Tibial nerve (tissue), 4 donors: ENCODE measurements at regions not wholly inside any gene's neighbourhood (a gene's known extent, or its start where the extent isn't known, plus 50 kb on each side); places are given as distances from the start of the nearest gene placed in this dataset.

Source experiments
- DNase-seq, 2 donors: peaks; one replicate each; pipeline ENCODE4 v3.0.0-alpha.2; 2019; ENCODE audit warnings: low spot score in 2 of 2
- H3K27ac ChIP-seq, 4 donors: fragments of 200-600 bp; sonication (generic) in 3 of 4; one replicate each; pipeline ENCODE4 v1.5.1; 2017 to 2019; ENCODE audit warnings: mild to moderate bottlenecking in 1 of 4
- H3K27me3 ChIP-seq, 2 donors: fragments of 200-600 bp; sonication (generic) in 1 of 2; one replicate each; pipeline versions ENCODE4 v1.5.1 to v1.6.0; 2017 to 2019
- H3K36me3 ChIP-seq, 3 donors: fragments of 200-600 bp; sonication (generic); one replicate each; pipeline ENCODE4 v1.5.1; 2018 to 2019
- H3K4me1 ChIP-seq, 4 donors: fragments of 200-600 bp; sonication (generic) in 3 of 4; one replicate each; pipeline ENCODE4 v1.5.1; 2017 to 2019
- H3K4me3 ChIP-seq, 4 donors: fragments of 200-600 bp; sonication (generic) in 3 of 4; one replicate each; pipeline ENCODE4 v1.5.1; 2017 to 2019; ENCODE audit warnings: mild to moderate bottlenecking in 1 of 4, moderate library complexity in 1 of 4
- H3K9me3 ChIP-seq, 4 donors: fragments of 200-600 bp; sonication (generic) in 3 of 4; one replicate each; pipeline ENCODE4 v1.5.1; 2017 to 2019
- EP300 ChIP-seq, 2 donors: sonication (generic); formaldehyde crosslinking; IDR thresholded peaks; one replicate each; pipeline ENCODE4 v1.6.1; 2017; ENCODE audit warnings: antibody characterized with exemption in 2 of 2, mild to moderate bottlenecking in 1 of 2
- POLR2A ChIP-seq, 2 donors: fragments of 450-650 bp; IDR thresholded peaks; one replicate each; pipeline ENCODE4 v1.6.1; 2017; ENCODE audit warnings: antibody characterized with exemption in 2 of 2, mild to moderate bottlenecking in 2 of 2, moderate library complexity in 2 of 2
- WGBS, 2 donors: methylation state at CpG; one replicate each; pipeline ENCODE4 v1.1.5; 2018; 5-methylcytosine and 5-hydroxymethylcytosine counted together
- TF ChIP-seq, protein P1 (sequence below), 5 experiments: fragments of 200-600 bp in 3 of 5; fragments of 450-650 bp in 2 of 5; sonication (generic) in 3 of 5; IDR thresholded peaks; one replicate each; pipeline ENCODE4 v1.5.1; 2016 to 2019; ENCODE audit warnings: antibody characterized with exemption in 5 of 5, mild to moderate bottlenecking in 3 of 5, moderate library complexity in 2 of 5

DNA sequence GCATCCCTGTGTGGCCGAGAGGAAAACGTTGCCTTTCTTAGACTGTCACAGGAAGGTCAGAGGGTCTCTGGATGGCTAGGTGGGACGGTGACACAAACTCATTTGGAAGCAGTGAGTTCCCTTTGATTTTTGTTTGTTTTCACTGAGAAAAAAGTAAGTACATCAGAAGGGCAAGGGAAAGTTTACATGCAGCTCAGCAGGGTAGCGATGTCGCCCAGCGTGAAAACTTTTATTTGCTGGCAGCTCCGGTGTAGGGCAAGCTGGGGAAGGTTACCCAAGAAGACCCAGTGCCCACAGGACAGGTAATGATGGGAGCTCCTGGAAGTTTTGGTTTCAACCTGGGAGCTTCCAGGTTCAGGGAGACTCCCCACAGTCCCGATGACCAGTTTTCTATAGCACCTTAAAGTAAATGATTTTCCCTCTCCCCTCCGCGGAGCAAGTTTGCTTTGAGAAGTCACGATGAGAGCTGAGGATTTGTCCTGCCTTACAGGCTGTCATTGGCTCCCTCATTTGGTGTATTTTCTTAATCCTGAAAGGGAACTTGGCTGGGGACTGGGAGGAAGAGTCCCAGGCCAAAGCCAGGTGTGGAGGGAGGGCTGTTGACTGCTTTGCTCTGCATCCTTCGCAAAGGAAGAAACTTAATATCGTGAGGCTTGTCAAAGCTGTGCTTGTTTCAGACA, 64.7 kb upstream of the ESRRB start:
- Histone ChIP-seq H3K27me3 (peaks cover 0 to 13% of the 10 kb centered on the region in 2 donors), H3K9me3 (no peaks in the 10 kb centered on the region), H3K36me3 (no peaks in the 10 kb centered on the region), H3K4me1 (peaks cover 0 to 5% (median 0%) of the 10 kb centered on the region in 4 donors), H3K4me3 (no peak overlapping the region), H3K27ac (no peak overlapping the region)
- TF ChIP-seq EP300 (IDR thresholded peaks at IDR 0.05) = no peak
- TF ChIP-seq, protein P1, sequence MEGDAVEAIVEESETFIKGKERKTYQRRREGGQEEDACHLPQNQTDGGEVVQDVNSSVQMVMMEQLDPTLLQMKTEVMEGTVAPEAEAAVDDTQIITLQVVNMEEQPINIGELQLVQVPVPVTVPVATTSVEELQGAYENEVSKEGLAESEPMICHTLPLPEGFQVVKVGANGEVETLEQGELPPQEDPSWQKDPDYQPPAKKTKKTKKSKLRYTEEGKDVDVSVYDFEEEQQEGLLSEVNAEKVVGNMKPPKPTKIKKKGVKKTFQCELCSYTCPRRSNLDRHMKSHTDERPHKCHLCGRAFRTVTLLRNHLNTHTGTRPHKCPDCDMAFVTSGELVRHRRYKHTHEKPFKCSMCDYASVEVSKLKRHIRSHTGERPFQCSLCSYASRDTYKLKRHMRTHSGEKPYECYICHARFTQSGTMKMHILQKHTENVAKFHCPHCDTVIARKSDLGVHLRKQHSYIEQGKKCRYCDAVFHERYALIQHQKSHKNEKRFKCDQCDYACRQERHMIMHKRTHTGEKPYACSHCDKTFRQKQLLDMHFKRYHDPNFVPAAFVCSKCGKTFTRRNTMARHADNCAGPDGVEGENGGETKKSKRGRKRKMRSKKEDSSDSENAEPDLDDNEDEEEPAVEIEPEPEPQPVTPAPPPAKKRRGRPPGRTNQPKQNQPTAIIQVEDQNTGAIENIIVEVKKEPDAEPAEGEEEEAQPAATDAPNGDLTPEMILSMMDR (IDR thresholded peaks at IDR 0.05) = no peak
- no peak for TF ChIP-seq POLR2A (IDR thresholded peaks at IDR 0.05)
- WGBS, 2 donors = 34 to 38% methylated on average over 13 of the region's 13 CpGs
- no peak for DNase-seq

DNA sequence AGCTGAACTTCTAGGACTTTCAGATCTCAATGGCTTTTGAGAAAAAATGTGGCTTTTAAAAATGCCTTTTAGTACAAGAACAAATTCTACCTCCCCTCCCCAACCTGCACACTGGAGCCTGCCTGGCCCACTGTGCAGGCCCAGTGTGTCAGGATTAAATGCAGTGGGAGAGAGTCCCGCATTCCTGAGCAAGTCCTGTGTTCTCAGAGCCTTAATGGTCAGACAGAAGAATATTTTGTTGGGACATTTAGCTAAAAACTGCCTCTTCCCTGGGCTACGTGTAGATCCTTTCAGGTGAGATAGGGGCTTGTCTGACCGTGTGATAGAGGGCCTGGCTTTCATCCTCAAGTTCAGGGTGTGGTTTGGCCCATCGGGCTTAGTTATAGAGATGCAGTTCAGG, 63.1 kb upstream of the ESRRB start:
- no peak overlapping the region for H3K4me3 ChIP-seq
- TF ChIP-seq POLR2A (IDR thresholded peaks at IDR 0.05) (no peak), EP300 (IDR thresholded peaks at IDR 0.05) (no peak)
- TF ChIP-seq, protein P1 (IDR thresholded peaks at IDR 0.05) = no peak
- no peaks in the 10 kb centered on the region for H3K9me3 ChIP-seq
- H3K27me3 ChIP-seq = peaks cover 0 to 13% of the 10 kb centered on the region in 2 donors
- no peaks in the 10 kb centered on the region for H3K36me3 ChIP-seq
- no peak for DNase-seq
- no peak overlapping the region for H3K27ac ChIP-seq
- peaks cover 0 to 5% (median 0%) of the 10 kb centered on the region in 4 donors for H3K4me1 ChIP-seq
- WGBS, 2 donors = 55 to 67% methylated on average over 4 of the region's 4 CpGs

DNA sequence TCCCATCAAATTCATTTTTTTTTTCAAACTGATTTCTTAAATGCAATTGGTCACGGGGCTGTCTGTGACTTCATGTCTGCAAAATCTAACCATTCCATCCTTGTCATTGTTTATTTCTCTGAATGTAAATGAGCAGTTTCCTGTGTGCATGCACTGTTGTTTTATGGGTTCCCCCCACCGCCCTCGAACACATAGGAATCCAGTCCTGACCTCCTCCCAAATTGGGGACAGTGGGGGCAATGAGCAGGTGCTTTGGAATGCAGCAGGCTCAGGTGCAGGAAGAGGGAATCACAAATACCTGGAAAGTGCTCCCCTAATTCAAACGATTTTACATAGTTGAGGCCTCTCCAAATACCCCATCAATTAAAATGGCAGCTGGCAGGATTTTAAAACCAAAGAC, 62.6 kb upstream of the ESRRB start:
- Histone ChIP-seq H3K27me3 (peaks cover 0 to 13% of the 10 kb centered on the region in 2 donors), H3K27ac (no peak overlapping the region), H3K4me3 (no peak overlapping the region), H3K9me3 (no peaks in the 10 kb centered on the region), H3K36me3 (no peaks in the 10 kb centered on the region), H3K4me1 (peaks cover 0 to 5% (median 0%) of the 10 kb centered on the region in 4 donors)
- 34 to 37% methylated on average over 4 of the region's 4 CpGs for WGBS, 2 donors
- TF ChIP-seq POLR2A (IDR thresholded peaks at IDR 0.05) = no peak
- no peak for TF ChIP-seq EP300 (IDR thresholded peaks at IDR 0.05)
- TF ChIP-seq, protein P1 (IDR thresholded peaks at IDR 0.05) = no peak
- no peak for DNase-seq

DNA sequence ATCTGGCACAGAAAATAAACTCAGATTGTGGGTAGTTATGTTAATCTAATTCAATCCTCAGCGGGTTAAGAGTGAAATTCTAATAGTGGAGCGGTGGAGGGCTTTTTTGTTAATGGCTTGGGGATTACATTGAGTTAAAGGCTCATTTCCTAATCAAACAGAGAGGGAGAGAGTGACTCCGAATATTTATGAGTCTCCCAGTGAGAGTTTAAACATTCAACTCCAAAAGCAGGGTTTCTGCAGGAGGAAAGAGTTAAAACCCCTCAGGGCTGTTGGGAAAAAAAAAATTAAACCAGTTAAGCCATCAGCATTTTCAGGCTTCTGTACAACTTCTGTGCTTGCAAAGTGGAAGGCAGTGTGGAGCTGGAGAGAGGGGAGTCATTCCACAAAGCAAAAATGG, 62.1 kb upstream of the ESRRB start:
- DNase-seq = no peak
- peaks cover 0 to 5% (median 0%) of the 10 kb centered on the region in 4 donors for H3K4me1 ChIP-seq
- TF ChIP-seq, protein P1 (IDR thresholded peaks at IDR 0.05) = no peak
- TF ChIP-seq POLR2A (IDR thresholded peaks at IDR 0.05) (no peak), EP300 (IDR thresholded peaks at IDR 0.05) (no peak)
- WGBS, 2 donors = 30 to 33% methylated on average over 3 of the region's 3 CpGs
- no peak overlapping the region for H3K4me3 ChIP-seq
- no peaks in the 10 kb centered on the region for H3K36me3 ChIP-seq
- H3K27ac ChIP-seq = no peak overlapping the region
- peaks cover 0 to 13% of the 10 kb centered on the region in 2 donors for H3K27me3 ChIP-seq
- no peaks in the 10 kb centered on the region for H3K9me3 ChIP-seq

DNA sequence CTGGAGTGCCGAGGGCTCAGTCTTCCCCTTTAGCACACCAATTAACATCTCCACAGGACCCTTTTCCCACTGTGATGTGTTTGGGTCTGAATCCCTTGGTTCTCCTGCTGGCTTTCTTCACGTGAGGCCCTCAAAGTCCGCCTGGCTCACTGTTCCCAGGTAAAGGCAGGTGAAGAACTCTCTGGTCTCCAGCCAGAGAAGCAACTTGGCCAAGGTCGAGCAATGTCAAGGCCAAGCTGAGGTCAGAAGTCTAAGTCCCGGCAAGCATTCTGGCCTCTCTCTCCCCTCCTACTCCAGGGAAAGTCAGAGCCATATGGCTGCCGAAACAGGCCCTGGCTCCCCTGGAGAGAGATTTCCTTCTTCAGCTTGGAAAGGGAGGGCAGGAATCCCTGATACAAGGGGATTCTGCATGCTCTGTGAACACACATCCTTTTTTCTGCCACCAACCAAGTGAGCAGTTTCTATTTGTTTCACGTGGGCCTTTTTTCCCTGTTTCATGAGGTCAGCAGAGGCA, 61.4 kb upstream of the ESRRB start:
- no peak for DNase-seq
- Histone ChIP-seq H3K36me3 (no peaks in the 10 kb centered on the region), H3K27me3 (peaks cover 0 to 12% of the 10 kb centered on the region in 2 donors), H3K4me1 (peaks cover 0 to 5% (median 0%) of the 10 kb centered on the region in 4 donors), H3K4me3 (no peak overlapping the region), H3K27ac (no peak overlapping the region), H3K9me3 (no peaks in the 10 kb centered on the region)
- 53 to 58% methylated on average over 7 of the region's 7 CpGs for WGBS, 2 donors
- TF ChIP-seq EP300 (IDR thresholded peaks at IDR 0.05) (no peak), POLR2A (IDR thresholded peaks at IDR 0.05) (no peak)
- TF ChIP-seq, protein P1 (IDR thresholded peaks at IDR 0.05) = no peak
